GM20000 (cell line): ENCODE measurements at regions not wholly inside any gene's neighbourhood (a gene's known extent, or its start where the extent isn't known, plus 50 kb on each side); places are given as distances from the start of the nearest gene placed in this dataset.

ENCODE experiments used
- DNase-seq: peaks from one replicate; pipeline ENCODE4 v3.0.0; 2012; ENCODE audit warnings: low spot score
- CTCF ChIP-seq: IDR thresholded peaks from 2 replicates; pipeline ENCODE4 v1.5.1; 2012; ENCODE audit warnings: mild to moderate bottlenecking, control low read depth; ENCODE audit errors: extremely low read depth, missing control alignments

DNA sequence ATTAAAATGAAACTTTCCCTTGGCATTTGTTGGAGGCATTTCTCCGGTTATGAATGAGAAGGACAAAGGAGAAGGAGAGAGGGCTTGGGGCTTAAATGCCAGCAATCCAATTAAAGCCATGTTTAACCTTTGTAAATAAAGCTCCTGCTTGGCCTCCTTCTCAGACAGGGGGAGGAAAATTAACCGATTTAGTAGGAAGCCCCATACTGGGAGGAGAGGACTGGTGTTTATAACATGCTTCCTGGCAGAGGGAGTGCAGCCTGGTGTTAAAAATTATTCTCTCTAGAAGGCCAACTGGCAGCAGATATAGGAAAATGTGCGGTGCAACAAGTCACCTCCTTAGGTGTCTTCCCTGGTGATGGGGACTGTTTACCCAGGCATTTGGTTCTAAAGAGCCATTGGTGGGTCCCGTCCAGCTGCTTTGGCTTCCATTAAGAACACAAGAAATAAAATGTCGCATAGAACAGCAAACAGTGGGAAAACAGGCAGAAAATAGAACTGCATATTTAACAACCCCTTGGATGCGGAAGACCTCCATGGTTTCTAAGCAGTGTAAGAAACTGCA, 846.5 kb downstream of the TYW1 start:
- no peak for TF ChIP-seq CTCF
- DNase-seq = no peak

DNA sequence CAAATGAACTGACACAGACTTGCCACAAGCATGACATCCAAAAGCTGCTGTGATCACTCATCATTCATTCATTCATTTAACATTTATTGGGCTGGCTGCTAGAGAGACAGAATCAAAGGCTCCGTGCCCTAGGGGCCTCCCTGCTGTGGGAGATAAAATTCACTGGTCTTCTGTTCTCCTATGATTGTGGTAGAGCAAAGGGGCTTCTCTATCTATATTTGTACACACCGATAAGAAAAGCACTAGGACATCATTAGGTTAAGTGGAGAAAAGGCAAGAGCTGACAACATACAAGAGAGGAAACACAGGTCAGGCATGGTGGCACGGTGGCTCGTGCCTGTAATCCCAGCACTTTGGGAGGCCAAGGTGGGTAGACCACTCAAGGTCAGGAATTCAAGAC, 847.0 kb downstream of the TYW1 start:
- no peak for DNase-seq
- TF ChIP-seq CTCF = no peak

DNA sequence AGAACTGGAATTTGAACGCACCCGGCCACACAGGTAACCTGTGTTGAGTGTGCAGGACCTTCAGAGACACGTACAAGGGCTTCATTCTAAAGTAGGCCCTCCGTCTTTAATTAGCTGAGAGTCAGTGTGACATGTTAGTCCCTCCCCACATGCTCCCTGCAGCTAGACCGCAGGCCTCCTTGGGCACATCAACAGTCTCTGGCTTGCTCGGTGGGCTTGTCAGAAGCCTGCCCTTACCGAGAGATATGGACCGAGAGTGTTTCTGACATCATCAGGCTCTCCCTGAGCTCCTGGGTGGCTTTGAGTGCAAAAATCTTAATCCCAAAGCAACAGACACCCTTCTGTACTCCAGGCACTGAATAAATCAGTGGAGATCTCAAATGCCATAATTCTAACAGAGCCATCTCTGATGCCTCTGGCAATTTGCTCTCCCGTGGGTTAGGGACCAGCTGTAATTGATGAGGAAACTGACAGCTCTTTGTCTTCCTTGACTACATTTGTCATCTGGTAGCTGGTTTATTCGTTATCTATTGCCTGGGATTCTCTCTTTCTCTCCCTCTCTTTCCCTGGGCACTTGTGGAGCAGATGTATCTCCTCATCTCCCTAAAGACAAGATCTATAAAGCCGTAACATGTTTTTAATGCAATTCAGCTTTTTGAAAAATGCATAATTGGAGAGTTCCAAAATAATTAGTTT, 850.6 kb downstream of the TYW1 start:
- no peak for DNase-seq
- no peak for TF ChIP-seq CTCF

DNA sequence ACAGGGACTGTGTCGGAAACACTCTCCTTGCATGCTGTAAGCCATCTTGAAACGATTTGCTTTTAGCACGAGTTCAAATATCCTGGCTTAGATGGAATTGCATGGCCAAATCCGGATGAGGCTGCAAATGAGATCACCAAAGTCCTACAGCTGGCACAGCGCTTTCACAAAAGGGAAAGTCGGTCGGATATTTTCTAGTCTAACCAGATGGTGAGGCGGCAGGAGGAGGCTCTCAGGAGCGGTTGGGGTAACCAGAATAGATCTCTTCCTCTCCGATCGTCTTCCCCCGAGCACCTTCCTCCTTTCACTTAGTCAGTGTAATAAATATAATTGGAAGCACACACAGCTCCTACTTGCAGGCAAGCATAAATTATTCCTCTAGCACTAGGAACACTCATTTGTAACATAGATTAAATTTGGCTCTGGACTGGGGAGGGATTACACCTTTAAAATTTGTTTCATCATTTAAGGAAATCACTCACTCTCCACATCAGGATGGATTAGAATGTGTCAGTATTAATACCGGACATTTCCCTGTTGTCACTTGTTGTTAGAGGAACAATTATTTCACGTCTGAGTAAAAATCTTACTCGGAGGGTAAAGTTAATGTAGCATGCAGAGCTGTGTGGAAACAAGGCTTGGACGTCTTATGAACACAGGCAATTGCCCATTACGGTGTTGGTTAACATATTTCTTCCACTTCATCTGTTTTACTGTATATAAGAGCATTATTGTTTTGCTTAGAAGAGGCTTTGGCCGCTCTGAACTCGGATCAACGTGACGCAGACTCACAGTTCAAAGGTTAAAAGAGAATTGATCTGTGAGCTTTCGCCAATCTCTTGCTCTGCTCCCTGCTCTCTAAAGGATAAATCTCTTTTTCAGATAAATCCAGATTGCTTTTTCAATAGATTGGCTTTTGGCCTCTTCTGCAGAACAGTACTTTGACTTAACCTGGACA, 857.9 kb downstream of the TYW1 start:
- TF ChIP-seq CTCF = no peak
- DNase-seq = no peak

DNA sequence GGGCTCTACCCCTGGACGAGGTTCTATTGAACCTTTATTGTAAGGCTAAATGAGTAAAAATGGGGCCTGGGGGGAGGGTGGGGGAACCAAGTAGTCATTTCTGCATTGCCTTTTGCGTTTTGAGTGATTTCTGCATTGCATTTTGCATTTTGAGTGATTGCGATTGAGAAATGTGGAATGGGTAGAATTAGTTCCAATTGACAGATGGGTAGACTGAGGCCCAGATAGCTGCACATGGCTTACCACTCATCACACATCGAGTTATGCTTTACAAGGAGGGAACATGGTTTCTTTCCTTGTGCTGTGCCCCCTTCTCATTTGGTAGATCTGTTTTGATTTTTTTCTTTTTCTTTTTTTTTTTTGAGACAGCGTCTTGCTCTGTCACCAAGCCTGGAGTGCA, 858.7 kb downstream of the TYW1 start:
- no peak for TF ChIP-seq CTCF
- no peak for DNase-seq

GRCh38 chr7:67856046-67856445, 859.4 kb downstream of the TYW1 start:
- no peak for DNase-seq
- no peak for TF ChIP-seq CTCF

DNA sequence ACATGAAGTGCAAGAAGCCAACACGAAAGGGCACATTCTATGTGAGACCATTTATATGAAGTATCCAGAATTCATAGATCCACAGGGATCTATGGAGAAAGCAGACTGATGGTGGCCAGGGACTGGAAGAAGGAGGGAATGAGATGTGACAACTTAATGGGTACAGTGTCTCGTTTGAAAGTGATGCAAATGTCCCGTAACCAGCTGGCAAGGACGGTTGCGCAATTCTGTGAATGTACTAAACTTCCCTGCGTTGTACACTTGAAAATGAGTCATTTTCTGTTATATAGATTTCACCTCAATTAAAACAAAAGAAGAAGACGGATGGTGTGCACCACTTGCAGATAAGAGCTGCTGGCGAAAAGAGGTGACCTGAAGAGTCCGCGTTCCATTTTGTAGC, 861.1 kb downstream of the TYW1 start:
- TF ChIP-seq CTCF = no peak
- no peak for DNase-seq
